Testis (tissue), 2 donors: ENCODE measurements at regions not wholly inside any gene's neighbourhood (a gene's known extent, or its start where the extent isn't known, plus 50 kb on each side); places are given as distances from the start of the nearest gene placed in this dataset.

Experiments
- CTCF ChIP-seq, 3 experiments: fragments of 450-650 bp in 2 of 3; fragments of 200-600 bp in 1 of 3; sonication (generic) in 1 of 3; IDR thresholded peaks; one replicate each; pipeline ENCODE4 v1.5.1; 2016 to 2019; ENCODE audit warnings: antibody characterized with exemption in 3 of 3, mild to moderate bottlenecking in 2 of 3, moderate library complexity in 1 of 3
- POLR2A ChIP-seq: fragments of 450-650 bp; IDR thresholded peaks from one replicate; pipeline ENCODE4 v1.6.1; 2017; ENCODE audit warnings: antibody characterized with exemption, mild to moderate bottlenecking, moderate library complexity

- no peak for TF ChIP-seq CTCF (IDR thresholded peaks at IDR 0.05)
- TF ChIP-seq POLR2A: no peak
Measured at GRCh38 chr2:57119141-57119540, 927.5 kb upstream of the VRK2 start.
